ENCODE measurements at regions not wholly inside any gene's neighbourhood (a gene's known extent, or its start where the extent isn't known, plus 50 kb on each side); places are given as distances from the start of the nearest gene placed in this dataset.

GRCh38 chr13:31898378-31899071 is 133.0 kb upstream of the FRY start:
- peak in 1 of 14 donors; percentile 37 for DNase-seq

- DNase-seq = no peak
Measured at GRCh38 chr13:31901985-31902384, 129.6 kb upstream of the FRY start.

DNA sequence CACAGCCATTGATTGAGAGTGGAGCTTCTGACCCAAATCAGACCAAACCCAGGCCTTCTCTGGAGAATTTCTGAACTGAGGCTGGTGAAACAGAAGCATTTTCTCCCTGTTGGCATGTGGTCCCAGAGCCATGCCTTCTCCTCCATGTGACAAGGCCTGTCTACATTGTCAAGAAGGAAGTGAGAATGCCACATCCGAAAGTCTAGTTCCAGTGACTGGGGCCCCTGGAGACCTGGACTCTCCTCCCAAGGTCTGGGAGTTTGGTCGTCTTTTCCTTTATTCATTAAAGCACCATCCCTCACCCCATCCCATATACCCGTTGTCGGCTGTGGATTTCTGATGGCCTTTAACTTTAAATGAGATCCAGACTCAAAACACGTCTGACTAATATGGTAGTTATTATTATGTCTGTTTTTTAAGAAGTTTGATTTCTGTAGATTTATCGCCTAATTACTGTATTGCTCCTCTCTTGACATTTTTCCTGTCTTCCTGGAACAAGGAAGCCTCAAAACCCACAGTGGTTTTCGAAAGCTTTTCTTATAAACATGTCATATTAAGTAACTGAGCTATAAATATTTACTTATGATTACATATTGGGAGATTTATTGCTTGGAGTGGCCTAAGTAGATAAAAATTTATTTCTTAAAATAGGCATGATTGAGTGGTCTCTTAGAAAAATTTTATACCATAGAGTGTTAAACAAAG is 128.3 kb upstream of the FRY start:
- DNase-seq = no peak

DNA sequence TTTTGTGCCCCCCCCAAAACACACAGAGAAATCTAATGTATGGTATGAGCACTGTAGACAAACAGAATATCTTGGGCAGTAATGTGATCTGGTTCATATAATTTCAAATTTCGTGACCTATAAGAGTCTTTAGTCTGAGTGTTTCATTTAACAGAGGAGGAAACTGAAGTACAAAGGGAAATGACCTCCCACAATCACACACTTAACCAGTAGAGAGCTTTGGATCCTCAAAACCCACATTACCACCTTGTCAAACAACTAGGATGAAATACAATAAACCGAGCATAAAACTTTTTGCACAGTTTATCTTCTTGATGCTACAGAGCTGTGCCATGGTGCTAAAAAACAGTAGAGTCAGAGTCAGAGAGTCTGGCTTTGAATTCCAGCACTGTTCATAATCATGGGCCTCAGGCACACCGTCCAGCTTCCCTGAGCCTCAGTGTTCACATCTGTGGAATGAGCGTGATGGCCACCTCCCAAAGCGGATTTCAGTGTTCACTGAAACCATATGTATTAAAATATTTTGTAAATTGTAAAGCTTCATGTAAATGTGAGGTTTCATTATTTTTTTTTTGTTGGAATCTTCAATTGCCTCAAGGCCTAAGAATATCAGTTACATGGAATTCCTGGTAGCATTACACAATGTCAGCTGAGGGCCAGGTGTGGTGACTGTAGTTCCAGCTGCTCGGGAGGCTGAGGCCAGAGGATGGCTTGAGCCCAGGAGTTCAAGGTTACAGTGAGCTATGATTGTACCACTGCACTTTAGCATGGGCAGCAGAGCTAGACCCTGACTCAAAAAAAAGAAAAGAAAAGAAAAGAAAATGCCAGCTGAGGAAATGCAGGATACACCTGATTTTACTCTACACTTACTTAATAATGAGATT is 126.4 kb upstream of the FRY start:
- no peak for DNase-seq

DNA sequence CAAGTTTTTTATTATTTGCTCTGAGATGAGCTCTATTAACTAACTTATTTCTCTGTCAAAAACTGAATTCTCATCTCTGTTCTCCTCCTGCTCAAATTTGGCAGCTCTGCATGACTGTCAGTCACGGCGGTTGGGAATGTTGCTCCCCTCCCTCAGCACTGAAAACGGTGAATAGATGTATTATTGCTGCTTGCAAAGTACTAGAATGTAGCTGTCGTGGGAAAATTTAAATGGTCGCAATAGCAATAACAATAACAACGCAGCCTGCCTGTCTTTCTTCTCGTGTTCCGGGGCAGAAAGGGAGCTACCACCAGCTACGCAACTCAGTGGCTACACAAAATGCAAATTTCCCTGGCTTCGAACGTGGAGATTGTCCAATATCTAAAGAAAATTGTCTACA is 125.6 kb upstream of the FRY start:
- DNase-seq = no peak

GRCh38 chr13:31908696-31909411 is 122.7 kb upstream of the FRY start:
- no peak for DNase-seq

- DNase-seq = peak in 3 of 14 donors; percentile 2 to 50 (median 10)
Measured at GRCh38 chr13:31909864-31910551, 121.6 kb upstream of the FRY start.

DNA sequence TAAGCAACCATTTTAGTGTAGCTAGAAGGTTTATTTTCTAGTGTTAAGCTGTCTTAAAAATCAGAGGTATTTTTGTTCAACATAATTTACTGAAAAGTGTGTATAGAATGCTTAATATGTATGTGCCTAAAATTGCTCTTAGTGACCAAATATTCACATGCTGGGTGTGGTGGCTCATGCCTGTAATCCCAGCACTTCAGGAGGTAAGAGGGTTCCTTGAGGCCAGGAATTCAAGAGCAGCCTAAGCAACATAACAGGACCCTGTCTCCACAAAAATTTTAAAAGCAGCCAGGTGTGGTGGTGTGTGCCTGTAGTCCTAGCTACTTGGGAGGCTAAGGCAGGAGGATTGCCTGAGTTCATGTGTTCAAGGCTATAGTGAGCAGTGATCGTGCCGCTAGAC is 120.9 kb upstream of the FRY start:
- no peak for DNase-seq

DNA sequence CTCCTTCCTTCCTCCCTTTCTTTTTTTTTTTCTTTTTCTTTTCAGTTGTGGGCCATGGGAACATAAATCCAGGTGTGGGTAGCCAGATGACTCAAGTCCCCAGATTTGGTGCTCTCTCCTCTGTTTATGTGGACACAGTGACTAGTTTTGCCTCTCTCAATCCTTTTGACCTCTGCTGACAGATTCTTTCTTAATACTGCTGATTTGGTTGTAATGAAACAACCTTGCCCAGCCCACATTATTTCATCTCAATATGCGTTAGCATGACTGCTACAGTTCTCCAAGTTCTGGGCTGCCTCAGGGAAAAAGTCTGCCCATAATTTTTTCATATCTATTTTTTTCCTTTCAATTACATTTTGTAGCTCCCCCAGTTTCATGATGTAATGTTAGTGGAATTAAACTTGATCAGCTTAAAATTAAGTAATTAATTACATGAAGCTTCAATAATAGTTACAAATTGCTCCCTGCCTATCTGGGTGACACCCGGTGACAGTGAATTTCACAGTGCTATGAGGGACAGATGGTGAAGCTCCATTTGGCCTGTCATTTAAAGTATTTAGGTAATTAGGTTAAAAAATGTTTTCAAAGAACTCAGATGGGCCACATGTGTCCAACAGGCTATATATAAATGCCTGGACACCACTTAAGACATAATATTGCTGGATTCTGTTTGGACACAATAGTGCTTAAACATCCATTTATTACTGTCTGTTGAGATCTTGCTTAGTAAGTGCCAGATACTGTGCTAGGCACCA is 118.8 kb upstream of the FRY start:
- DNase-seq = no peak

DNA sequence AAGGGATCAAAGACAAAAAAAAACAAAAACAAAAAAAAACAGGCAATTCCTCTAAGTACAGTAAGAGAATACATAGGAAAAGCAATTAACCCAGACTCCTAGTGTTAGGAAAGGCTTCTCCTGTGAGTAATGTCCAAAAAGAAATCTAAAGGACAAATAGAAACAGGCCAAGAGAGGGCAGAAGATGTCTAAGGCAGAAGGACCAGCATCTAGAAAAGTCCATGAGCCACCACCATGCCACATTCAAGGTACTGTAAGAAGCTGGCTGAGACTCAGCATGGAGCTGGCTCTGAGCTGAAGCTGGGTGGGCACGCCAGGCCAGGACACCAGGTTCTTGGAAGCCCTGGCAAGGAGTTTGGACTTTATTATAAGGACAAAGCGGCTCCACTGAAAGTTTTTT is 118.1 kb upstream of the FRY start:
- DNase-seq = no peak

- no peak for DNase-seq
Measured at GRCh38 chr13:31914843-31915242, 116.7 kb upstream of the FRY start.

GRCh38 chr13:31918707-31919106 is 112.9 kb upstream of the FRY start:
- DNase-seq = peak in 1 of 14 donors; percentile 16

- DNase-seq = no peak
Measured at GRCh38 chr13:31919241-31919640, 112.3 kb upstream of the FRY start.

DNA sequence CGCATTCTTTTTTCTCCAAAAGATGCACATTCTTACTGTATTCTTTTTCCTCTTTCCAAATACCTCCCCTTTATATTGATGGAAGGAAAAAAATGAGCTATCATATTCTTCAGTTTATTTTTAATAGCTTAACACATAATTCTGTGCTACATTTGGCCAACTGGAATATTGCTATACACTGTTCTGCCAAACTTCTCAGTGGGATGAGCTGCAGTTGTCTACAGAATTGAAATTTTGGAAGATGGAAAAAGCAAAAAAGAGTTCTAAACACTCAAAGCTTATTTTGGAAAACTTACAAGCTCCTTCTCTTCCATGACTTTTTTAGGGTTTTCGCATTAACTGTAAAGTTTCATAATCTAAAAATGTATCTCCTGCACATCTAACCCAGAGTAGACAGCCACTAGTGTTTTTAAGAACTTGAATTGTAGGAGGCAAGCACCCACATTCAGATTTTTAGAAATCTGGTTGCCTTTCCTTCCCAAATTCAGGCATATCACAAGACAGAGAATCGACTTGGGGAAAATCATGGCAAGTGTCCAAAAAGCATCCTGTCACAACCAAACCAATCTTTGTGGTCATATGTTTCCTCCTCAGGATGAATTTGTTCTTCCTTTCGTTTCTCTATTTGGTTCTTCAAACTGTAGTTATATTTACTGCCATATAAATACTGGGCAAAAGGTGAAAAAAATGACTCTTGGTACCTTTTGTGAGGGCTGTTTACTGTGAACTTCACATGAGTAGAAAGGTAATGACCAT is 111.4 kb upstream of the FRY start:
- DNase-seq = no peak

DNA sequence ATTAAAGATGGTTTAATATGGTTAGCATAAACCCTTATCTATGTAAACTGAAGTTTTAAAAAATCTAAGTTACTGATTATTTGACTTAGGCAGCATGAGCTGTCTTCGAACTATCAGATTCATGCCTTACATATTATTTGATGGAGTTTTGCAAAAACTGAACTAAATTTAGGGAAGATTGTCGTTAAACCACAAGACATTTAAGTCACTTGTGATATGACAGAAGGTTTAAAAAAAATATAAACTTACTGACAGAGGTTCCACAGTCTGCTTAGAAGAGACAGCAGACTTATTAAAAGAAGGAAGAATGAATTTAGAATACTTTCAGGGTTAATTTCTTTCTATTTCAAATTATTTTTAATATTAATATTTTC is 110.9 kb upstream of the FRY start:
- DNase-seq = no peak

- DNase-seq = no peak
Measured at GRCh38 chr13:31922724-31923123, 108.8 kb upstream of the FRY start.

DNA sequence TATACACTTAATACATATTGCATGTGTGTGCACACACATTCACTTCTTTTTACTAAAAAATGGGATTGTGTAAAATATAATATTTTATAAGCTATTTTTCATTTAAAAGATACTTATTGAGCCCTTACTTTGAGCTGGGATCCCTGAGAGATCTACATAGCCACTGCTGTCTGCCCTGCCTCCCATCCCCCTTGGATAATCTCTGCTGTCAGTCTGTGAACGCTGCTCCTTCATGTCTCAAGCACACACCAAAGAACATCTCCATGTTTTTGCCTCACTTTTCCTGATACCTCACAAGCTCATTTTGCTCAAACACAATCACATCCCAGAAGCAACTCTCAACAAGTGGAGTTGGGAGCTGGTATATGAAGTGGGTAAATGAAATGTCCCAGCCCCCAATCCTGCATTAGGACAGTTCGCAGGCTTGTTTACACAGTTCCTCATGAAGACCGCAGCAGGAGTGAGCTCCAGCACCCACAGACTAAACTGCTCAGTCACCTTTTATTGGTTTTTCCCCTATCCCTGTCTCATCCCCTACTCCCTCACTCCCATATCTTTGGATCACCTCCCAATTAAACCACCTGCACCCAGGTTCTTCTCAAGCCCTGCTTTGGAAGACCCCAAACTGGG is 108.3 kb upstream of the FRY start:
- no peak for DNase-seq

GRCh38 chr13:31925079-31925478 is 106.5 kb upstream of the FRY start:
- DNase-seq = no peak

DNA sequence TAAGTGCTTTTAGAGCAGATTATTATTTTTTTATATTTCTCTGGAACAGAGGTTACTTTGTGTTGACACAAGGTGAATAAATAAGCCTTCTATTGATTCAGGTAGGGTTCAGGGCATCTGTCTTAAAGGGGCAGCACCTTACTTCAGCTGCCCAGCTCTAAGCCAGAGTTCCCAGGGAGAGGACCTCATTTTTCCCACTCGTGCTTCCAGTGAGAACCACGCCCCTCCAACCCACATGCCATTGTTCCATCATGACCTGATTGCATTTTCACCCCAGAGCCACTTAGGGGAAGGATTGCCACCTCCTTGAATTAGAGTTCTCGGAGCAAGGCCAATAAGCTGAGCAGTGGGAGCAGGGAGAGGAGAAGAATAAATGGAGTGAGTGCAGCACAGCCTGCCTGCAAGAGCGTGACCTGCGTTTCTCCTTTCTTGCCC is 104.3 kb upstream of the FRY start:
- no peak for DNase-seq

Data from C1 segment of cervical spinal cord (tissue), 14 donors.